NCI-H1436 (cell line): ENCODE measurements at regions not wholly inside any gene's neighbourhood (a gene's known extent, or its start where the extent isn't known, plus 50 kb on each side); places are given as distances from the start of the nearest gene placed in this dataset.

Experiments
- DNase-seq: peaks from one replicate; lab custom pipeline; 2025; lab: John Stamatoyannopoulos, UW

DNA sequence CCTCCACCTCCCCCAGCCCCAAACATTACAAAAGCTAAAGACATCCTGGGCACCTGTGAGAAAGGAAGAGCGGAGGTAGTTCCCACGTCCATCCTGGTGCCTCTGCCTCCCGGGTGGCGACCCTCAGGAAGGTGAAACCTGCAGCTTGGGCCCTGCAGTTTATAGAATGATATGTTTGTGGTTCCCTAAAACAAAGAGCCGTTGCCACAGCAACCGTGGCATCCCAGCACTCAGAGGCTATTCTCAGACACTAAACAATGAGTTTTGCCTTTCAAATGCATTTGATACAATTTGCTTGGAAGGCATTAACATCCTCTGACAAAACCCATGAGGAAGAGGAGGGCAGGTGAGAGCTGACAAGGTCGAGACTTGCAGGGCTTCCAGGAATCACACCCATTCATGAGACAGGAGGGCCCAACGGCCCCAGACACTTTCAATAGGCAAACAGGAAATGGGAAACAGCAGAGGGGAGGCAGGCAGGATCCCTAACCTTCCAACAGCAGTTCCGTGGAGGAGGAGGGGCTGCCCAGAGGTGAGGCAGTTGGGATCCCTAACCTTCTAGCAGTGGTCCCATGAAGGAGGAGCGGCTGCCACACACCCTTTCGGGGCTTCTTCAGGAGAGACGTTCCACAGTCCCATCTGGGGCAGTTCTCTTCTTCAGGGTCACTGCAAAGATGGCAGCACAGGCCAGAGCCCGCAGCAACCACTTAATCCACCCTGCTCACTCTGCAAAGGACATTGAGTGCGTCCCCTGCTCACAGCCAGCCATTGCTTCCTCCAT lies 379.2 kb downstream of the SHANK2 start:
- DNase-seq, result no peak

DNA sequence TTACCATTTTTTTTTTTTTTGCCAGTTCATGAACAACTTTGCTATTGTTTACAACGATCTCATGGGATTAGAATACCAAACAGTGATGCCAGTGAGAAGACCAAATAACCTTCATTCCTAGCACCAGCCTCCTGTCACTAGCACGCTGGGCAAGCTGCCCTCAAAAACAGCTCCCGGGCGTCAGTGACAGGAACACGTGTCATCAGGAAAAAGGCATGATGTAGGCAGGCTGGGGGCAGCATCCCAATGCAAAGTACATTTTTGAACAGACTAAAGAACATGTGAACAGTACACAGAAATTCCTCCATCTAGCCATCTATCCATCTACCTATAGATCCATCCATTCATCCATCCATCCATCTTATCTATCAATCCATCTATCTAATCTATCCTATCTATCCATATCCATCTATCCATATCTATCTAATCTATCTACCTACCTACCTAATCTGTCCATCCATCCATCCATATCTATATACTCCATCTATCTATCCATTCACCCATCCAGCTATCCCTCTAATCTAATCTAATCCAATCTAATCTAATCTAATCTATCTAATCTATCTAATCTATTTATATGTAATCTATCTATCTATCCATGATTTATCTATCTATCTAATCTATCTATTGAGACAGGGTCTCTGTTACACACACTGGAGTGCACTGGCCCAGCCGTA lies 378.5 kb downstream of the SHANK2 start:
- no peak for DNase-seq

DNA sequence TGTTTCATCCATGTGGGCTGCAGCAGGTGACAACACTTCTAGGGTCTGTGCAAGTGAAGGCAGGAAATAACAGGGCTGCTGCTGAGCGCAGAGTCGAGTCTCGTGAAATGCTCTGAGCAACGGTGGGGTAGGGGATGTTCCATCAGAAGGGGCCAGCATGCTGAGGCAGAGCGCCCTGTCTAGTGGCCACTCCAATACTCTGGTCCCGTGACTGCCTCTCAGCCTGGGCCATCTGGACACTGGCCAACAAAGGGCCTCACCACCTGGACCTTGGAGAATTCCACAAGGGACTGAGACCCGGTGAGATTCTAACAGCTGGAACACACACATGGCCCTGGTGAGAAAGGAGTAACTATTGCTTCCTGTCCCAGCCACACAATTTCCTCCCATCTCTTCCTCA lies 375.7 kb downstream of the SHANK2 start:
- DNase-seq, result no peak

- DNase-seq, result no peak
These were observed 375.2 kb downstream of the SHANK2 start for GRCh38 chr11:70877151-70877550.

DNA sequence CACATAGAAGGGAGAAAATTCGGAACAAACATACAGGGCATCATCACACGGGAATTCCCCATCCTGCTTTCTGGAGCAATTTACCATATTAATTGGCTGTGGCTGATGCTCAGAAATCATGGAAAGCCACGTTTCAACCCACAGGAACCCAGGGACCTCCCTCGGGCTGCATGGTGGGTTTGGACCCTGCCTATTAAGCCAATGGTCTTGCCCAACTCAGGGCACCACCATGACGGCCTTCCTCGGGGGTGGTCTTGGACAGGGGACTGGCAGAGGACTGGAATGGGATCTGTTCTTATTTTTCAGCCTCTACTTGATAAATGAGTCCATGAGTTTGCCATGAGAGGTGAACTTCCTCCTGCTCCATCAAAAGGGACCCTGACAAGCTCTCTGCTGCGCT lies 374.0 kb downstream of the SHANK2 start:
- DNase-seq, result no peak

- no peak for DNase-seq
These were observed 372.6 kb downstream of the SHANK2 start for GRCh38 chr11:70879601-70880285.

- DNase-seq, result no peak
These were observed 372.0 kb downstream of the SHANK2 start for GRCh38 chr11:70880416-70880815.

GRCh38 chr11:70881948-70882715 lies 370.2 kb downstream of the SHANK2 start:
- no peak for DNase-seq

DNA sequence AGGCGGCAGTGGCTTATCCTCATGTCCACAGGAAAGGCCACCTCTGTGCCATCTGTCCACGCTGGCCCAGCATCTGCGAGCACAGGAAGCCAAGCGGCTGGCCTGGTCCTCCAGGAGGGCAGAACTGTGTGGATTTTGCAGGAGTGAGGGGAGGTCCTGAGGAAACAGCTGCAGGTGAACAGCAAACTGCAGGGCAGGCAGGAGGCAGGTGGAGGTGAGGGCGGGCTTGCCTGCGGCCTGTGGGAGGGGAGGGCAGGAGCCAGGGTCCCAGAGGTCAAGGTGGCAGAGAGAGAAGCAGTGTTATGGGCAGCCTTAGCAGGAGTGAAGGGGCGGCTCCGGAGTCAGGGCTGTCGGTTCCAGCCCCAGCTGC lies 369.7 kb downstream of the SHANK2 start:
- DNase-seq, result no peak

GRCh38 chr11:70883323-70883940 lies 368.9 kb downstream of the SHANK2 start:
- DNase-seq, result no peak

GRCh38 chr11:70883973-70884623 lies 368.3 kb downstream of the SHANK2 start:
- DNase-seq, result no peak

DNA sequence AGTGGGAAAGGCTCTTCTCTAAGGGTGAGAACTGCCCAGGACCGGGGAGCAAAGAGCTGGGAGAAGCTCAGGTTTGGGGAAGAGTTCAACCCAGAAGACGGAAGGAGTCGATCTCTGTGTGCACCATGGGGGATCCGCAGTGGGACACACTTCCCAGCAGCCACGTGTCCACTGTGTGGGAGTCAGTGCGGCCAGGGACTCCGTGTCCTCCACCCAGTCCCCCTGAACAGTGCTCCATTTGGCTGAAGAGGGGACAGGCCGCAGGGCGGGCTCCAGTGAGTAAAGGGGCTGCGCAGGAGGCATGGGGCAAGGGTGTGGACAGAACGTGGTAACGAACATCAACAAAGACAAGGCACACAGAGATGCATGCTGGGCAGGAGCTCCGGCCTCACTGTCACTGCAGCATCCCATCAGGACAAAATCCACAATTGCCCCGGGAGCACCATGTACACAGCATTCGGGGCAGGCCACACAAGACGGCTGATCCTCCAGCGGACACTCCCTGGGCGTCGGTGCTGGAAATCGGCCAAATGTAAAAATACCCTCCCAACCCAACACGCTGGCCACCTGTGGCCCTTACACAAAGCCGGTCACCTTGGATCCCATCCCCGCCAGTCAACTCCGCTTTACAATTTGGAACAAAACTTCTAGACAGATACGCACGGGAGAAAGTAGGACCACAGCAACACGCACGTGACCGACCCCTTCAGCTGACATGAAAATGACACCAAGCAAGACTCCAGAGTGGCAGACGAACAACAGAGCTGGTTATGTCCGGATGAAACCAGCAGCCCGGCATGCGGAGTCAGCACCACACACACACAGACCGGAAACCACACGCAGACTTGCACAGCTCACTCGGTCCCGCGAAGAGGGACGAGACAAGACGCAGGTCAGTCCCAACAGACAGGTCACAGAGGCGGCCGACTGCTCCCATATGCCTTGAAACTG lies 366.8 kb downstream of the SHANK2 start:
- no peak for DNase-seq

GRCh38 chr11:70886256-70886655 lies 366.1 kb downstream of the SHANK2 start:
- DNase-seq, result no peak

GRCh38 chr11:70886676-70887541 lies 365.5 kb downstream of the SHANK2 start:
- peak; percentile 23 for DNase-seq

GRCh38 chr11:70887542-70887827 lies 364.9 kb downstream of the SHANK2 start:
- no peak for DNase-seq

DNA sequence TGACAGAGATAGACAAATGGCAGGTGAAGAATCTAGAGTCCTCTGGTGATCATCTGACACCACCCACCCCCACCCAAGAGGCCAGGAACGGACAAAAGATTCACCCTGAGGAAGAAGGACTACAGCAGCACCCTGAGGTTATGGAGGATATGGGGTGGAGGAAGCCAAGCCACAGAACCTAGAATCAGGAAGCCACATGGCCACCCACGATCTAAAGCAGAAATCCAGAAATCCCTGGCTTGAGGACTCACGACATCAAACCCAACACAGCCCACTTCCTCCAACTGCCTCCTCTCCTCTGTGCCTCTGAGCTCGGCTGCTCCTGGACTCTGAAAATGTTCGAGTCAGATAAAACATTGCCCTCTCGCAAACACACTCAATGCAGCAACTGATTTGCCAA lies 364.3 kb downstream of the SHANK2 start:
- no peak for DNase-seq

DNA sequence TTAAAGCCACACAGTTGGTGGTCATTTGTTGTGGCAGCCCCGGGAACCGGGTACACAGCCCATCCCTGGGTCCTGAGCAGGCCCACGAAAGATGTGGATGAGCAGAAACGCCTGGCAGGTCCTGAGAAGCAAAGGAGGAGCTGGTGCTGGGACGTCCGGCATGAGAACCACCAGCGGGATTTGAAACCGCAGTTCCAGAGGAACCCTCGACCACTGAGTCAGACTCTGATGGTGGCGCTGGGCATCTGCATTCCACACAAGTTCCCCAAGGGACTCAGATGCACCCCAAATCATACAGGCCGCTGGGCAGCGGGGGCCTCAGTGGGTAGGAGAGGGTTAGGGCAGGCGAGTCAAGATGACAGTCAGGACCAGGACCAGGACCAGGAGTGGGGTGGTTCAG lies 363.0 kb downstream of the SHANK2 start:
- DNase-seq, result no peak

DNA sequence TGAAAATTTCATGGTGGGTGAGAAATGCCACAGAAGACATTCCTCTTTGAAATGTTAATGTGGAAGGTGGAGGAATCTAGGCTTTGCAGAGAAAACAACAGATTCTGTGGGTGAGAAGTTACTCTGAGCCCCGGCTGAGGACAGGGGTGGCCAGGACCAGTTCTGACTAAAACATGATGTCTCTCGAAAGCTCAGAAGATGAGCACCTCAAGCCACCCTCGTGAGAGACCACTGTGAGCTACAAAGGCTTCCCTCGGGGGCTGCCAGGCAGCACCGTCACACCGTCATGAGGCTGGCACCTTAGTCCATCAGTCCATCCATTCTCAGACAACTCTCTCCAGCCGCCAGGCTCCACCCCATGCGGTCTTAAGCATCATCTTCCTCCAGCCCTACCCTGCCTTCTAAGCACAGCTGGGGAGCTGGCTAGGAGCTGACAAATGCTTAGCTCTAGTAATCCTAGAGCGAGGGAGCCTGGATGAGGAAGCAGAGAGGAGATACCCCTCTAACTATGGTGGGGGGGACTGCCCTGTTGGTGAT lies 360.5 kb downstream of the SHANK2 start:
- DNase-seq, result no peak

GRCh38 chr11:70892889-70893288 lies 359.5 kb downstream of the SHANK2 start:
- no peak for DNase-seq
